ENCODE measurements at regions not wholly inside any gene's neighbourhood (a gene's known extent, or its start where the extent isn't known, plus 50 kb on each side); places are given as distances from the start of the nearest gene placed in this dataset.

DNA sequence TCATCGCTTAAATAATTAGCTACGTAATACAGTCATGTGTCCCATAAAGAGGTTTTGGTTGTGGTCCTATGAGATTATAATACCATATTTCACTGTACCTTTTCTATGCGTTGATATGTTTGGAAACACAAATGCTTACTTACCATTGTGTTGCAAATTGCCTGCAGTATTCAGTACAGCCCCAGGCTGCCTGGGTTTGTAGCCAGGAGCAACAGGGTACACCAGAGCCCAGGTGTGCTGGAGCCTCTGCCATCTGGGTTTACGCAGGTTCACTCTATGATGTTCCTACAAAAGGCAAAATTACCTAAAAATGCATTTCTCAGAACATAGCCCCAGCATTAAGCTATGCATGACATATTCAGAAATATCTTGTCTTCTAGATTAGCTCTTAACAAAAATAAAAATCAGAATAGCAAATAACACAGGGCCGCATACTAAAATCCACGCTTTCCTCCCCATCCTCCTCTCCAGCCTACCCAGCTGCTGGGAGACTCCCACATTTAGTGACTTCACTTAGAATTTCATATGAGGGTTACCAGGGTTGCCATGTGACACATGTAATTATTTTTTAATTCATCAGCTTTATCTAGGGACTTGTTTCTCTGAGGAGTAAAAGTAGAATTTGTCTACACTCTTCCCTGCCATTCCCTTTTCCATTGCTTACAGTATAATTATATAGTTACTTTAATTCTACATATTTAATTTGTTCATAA is 559.0 kb upstream of the ADARB2 start:
- no peaks in the 10 kb centered on the region for H3K27me3 ChIP-seq
- no peak overlapping the region for H3K4me3 ChIP-seq
- H3K4me1 ChIP-seq (ENCODE audit: low read depth), result no peaks in the 10 kb centered on the region
- H3K36me3 ChIP-seq, result no peaks in the 10 kb centered on the region
- no peak for DNase-seq (ENCODE audit: low read depth in 1 of 2, low spot score in 1 of 2)
- H3K9me3 ChIP-seq (ENCODE audit: low read depth), result no peaks in the 10 kb centered on the region
- no peak overlapping the region for H3K27ac ChIP-seq
- TF ChIP-seq, protein P1, sequence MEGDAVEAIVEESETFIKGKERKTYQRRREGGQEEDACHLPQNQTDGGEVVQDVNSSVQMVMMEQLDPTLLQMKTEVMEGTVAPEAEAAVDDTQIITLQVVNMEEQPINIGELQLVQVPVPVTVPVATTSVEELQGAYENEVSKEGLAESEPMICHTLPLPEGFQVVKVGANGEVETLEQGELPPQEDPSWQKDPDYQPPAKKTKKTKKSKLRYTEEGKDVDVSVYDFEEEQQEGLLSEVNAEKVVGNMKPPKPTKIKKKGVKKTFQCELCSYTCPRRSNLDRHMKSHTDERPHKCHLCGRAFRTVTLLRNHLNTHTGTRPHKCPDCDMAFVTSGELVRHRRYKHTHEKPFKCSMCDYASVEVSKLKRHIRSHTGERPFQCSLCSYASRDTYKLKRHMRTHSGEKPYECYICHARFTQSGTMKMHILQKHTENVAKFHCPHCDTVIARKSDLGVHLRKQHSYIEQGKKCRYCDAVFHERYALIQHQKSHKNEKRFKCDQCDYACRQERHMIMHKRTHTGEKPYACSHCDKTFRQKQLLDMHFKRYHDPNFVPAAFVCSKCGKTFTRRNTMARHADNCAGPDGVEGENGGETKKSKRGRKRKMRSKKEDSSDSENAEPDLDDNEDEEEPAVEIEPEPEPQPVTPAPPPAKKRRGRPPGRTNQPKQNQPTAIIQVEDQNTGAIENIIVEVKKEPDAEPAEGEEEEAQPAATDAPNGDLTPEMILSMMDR (IDR thresholded peaks at IDR 0.05; ENCODE audit: low read depth, low read length), result no peak

DNA sequence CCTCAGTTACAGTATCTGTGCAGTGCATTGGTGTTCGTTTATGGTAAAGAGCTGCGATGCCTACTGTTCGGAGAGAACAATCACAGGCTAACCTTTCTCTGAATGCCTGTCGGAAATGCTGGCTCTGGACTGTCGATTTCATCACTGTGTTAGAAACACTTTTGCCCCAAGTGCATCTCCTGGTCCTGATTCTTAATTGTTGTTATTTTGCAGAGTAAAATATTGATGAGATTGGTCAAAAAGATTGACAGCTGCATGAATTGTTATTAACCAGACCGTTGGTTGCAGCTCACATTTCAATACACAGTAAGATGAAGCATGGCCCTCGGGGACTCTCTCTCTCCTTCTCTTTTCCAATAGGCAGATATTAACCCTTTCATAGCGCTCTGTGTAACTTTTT is 557.4 kb upstream of the ADARB2 start:
- Histone ChIP-seq H3K27me3 (no peaks in the 10 kb centered on the region), H3K36me3 (no peaks in the 10 kb centered on the region), H3K27ac (no peak overlapping the region), H3K4me3 (no peak overlapping the region), H3K4me1 (ENCODE audit: low read depth) (no peaks in the 10 kb centered on the region), H3K9me3 (ENCODE audit: low read depth) (no peaks in the 10 kb centered on the region)
- TF ChIP-seq, protein P1 (IDR thresholded peaks at IDR 0.05; ENCODE audit: low read depth, low read length), result no peak
- no peak for DNase-seq (ENCODE audit: low read depth in 1 of 2, low spot score in 1 of 2)

DNA sequence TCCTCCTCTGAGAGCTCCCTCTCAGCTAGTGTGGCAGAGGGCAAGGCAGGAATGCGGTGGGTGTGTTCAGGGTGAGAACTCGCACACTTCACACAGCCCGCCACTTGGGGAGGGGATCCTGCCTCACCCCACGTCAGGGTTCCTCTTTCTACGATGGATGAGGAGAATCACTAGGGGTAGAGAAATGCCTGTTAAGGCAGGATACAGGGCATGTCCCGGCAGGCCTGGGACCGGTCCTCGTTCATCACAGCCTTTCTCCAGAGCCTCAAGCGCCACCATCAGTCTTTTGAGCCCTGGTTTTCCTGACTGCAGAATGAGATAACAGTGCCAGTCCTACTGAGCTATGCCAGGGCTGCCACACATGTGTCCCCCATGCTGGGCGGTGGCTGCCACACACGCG is 546.7 kb upstream of the ADARB2 start:
- H3K4me1 ChIP-seq (ENCODE audit: low read depth), result no peaks in the 10 kb centered on the region
- H3K9me3 ChIP-seq (ENCODE audit: low read depth), result no peaks in the 10 kb centered on the region
- TF ChIP-seq, protein P1 (IDR thresholded peaks at IDR 0.05; ENCODE audit: low read depth, low read length), result no peak
- no peak overlapping the region for H3K27ac ChIP-seq
- no peaks in the 10 kb centered on the region for H3K36me3 ChIP-seq
- H3K27me3 ChIP-seq, result no peaks in the 10 kb centered on the region
- no peak overlapping the region for H3K4me3 ChIP-seq
- DNase-seq (ENCODE audit: low read depth in 1 of 2, low spot score in 1 of 2), result no peak

DNA sequence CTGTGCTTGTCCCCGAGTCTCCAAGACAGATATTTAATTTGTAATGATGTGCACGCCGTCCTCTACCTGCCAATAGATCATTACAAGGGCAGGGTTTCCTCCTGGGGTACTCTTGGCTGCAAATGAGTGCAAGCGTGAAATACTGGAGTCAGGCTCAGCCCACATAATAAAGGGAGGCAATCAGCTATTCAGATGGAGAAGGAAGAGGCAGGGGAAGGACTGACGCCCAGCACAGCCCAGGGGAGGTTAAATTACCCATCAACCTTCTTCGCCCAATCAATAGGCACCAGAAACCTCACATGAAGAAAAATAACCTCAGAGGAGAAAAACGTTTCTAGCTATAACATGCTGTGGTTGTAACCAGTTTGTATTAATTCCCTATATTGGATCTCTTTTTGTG is 544.9 kb upstream of the ADARB2 start:
- H3K4me3 ChIP-seq, result no peak overlapping the region
- no peaks in the 10 kb centered on the region for H3K36me3 ChIP-seq
- no peak overlapping the region for H3K27ac ChIP-seq
- DNase-seq (ENCODE audit: low read depth in 1 of 2, low spot score in 1 of 2), result no peak
- TF ChIP-seq, protein P1 (IDR thresholded peaks at IDR 0.05; ENCODE audit: low read depth, low read length), result no peak
- no peaks in the 10 kb centered on the region for H3K4me1 ChIP-seq (ENCODE audit: low read depth)
- no peaks in the 10 kb centered on the region for H3K9me3 ChIP-seq (ENCODE audit: low read depth)
- no peaks in the 10 kb centered on the region for H3K27me3 ChIP-seq

DNA sequence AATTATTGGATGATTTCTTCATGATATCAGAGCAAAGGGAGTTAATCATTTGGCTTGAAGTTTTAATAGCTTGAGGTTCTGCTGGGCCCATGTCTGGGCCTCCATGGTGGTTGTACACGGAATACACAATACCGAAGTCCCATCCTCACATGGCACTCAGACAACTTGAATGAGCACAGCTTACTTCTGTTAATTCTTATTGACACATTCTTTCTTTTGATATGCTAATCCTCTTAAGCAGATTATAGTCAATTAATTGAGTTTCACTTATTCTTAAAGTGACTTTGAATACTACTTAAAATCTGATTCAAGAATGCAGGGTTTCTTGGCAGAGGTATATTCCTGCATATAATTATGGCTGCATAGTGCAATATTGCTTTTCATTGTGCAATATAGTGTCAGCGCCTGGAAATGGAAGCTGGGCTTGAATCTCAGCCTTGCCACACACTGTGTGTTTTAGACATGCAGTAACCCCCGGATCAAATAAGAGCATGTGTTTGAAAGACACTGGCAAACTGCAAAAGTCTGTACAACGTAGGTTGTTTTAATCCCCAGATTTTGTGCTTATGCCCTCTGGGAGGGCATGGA is 543.5 kb upstream of the ADARB2 start:
- Histone ChIP-seq H3K27me3 (no peaks in the 10 kb centered on the region), H3K36me3 (no peaks in the 10 kb centered on the region), H3K4me1 (ENCODE audit: low read depth) (no peaks in the 10 kb centered on the region), H3K4me3 (no peak overlapping the region), H3K9me3 (ENCODE audit: low read depth) (no peaks in the 10 kb centered on the region), H3K27ac (no peak overlapping the region)
- TF ChIP-seq, protein P1 (IDR thresholded peaks at IDR 0.05; ENCODE audit: low read depth, low read length), result no peak
- DNase-seq (ENCODE audit: low read depth in 1 of 2, low spot score in 1 of 2), result no peak

Measured in cardiac muscle cell (in vitro differentiated cells and primary cell).